Liver (tissue), 8 donors: ENCODE measurements at regions not wholly inside any gene's neighbourhood (a gene's known extent, or its start where the extent isn't known, plus 50 kb on each side); places are given as distances from the start of the nearest gene placed in this dataset.

Experiments
- DNase-seq: peaks from one replicate; pipeline ENCODE4 v3.0.0-alpha.2; 2017; ENCODE audit warnings: low spot score
- H3K27ac ChIP-seq, 2 donors: one replicate each; pipeline ENCODE4 v1.7.0; 2013; ENCODE audit warnings: inconsistent platforms in 2 of 2, low read length in 2 of 2, control low read depth in 1 of 2, low read depth in 1 of 2, mild to moderate bottlenecking in 1 of 2
- H3K27me3 ChIP-seq, 4 donors: one replicate each; pipeline versions ENCODE4 v1.6.1 to v1.7.0; 2013; ENCODE audit warnings: low read length in 3 of 4, inconsistent platforms in 1 of 4, mild to moderate bottlenecking in 1 of 4, moderate library complexity in 1 of 4; ENCODE audit not compliant: control insufficient read depth in 4 of 4, insufficient read depth in 4 of 4
- H3K36me3 ChIP-seq, 4 donors: one replicate each; pipeline versions ENCODE4 v1.6.1 to v1.7.0; 2013; ENCODE audit warnings: low read length in 3 of 4, mild to moderate bottlenecking in 3 of 4, low read depth in 1 of 4, moderate library complexity in 1 of 4; ENCODE audit not compliant: control insufficient read depth in 4 of 4, insufficient read depth in 3 of 4
- H3K4me1 ChIP-seq, 4 donors: one replicate each; pipeline versions ENCODE4 v1.6.1 to v1.7.0; 2013; ENCODE audit warnings: low read length in 3 of 4, mild to moderate bottlenecking in 3 of 4, moderate library complexity in 1 of 4; ENCODE audit not compliant: control insufficient read depth in 4 of 4, insufficient read depth in 4 of 4
- H3K4me3 ChIP-seq, 3 donors: one replicate each; pipeline versions ENCODE4 v1.6.1 to v1.7.0; 2013; ENCODE audit warnings: low read length in 3 of 3, control low read depth in 1 of 3, low read depth in 1 of 3, mild to moderate bottlenecking in 1 of 3
- H3K9ac ChIP-seq, 2 donors: one replicate each; pipeline ENCODE4 v1.7.0; 2013; ENCODE audit warnings: low read length in 2 of 2, mild to moderate bottlenecking in 2 of 2, moderate library complexity in 2 of 2, control low read depth in 1 of 2, low read depth in 1 of 2
- H3K9me3 ChIP-seq, 4 donors: one replicate each; pipeline versions ENCODE4 v1.6.1 to v1.7.0; 2013; ENCODE audit warnings: low read length in 3 of 4; ENCODE audit not compliant: control insufficient read depth in 4 of 4
- EGR1 ChIP-seq, 2 donors: IDR thresholded peaks; 2 replicates each; pipeline ENCODE4 v1.6.1; 2016 to 2018; ENCODE audit warnings: antibody characterized with exemption in 2 of 2, low read depth in 2 of 2
- FOXA1 ChIP-seq: IDR thresholded peaks from 2 replicates; pipeline ENCODE4 v1.6.1; 2016; ENCODE audit warnings: antibody characterized with exemption
- FOXA2 ChIP-seq: IDR thresholded peaks from 2 replicates; pipeline ENCODE4 v1.6.1; 2016; ENCODE audit warnings: antibody characterized with exemption
- JUND ChIP-seq, 2 donors: IDR thresholded peaks; 2 replicates each; pipeline ENCODE4 v1.6.1; 2016; ENCODE audit warnings: antibody characterized with exemption in 2 of 2
- NR2F2 ChIP-seq: IDR thresholded peaks from 2 replicates; pipeline ENCODE4 v1.6.1; 2016; ENCODE audit warnings: antibody characterized with exemption
- RXRA ChIP-seq, 2 donors: IDR thresholded peaks; 2 replicates each; pipeline ENCODE4 v1.6.1; 2017 to 2018; ENCODE audit warnings: antibody characterized with exemption in 2 of 2, mild to moderate bottlenecking in 1 of 2
- YY1 ChIP-seq: IDR thresholded peaks from 2 replicates; pipeline ENCODE4 v1.6.1; 2016; ENCODE audit warnings: antibody characterized with exemption, mild to moderate bottlenecking
- WGBS: extraction: QIAGEN DNeasy Blood & Tissue Kit; methylation state at CpG from one replicate; pipeline ENCODE4 v1.1.7; 2013; 5-methylcytosine and 5-hydroxymethylcytosine counted together
- TF ChIP-seq, protein P1 (sequence below): IDR thresholded peaks from 2 replicates; pipeline ENCODE4 v1.6.1; 2016; ENCODE audit warnings: antibody characterized with exemption, mild to moderate bottlenecking
- TF ChIP-seq, protein P2 (sequence below): IDR thresholded peaks from 2 replicates; pipeline ENCODE4 v1.6.1; 2016; ENCODE audit warnings: antibody characterized with exemption
- TF ChIP-seq, protein P3 (sequence below): IDR thresholded peaks from 2 replicates; pipeline ENCODE4 v1.6.1; 2016; ENCODE audit warnings: antibody characterized with exemption
- TF ChIP-seq, protein P4 (sequence below): IDR thresholded peaks from 2 replicates; pipeline ENCODE4 v1.6.1; 2016; ENCODE audit warnings: antibody characterized with exemption
- TF ChIP-seq, protein P5 (sequence below): fragments of 150-350 bp; IDR thresholded peaks from 2 replicates; pipeline ENCODE4 v1.5.1; 2017; ENCODE audit warnings: improper control_type of control experiment, low read depth, low read length; ENCODE audit not compliant: missing input control
- donor health status: healthy.
- donor health status: healthy.
- donor health status: healthy.
- donor health status: healthy.
- donor health status: healthy.

DNA sequence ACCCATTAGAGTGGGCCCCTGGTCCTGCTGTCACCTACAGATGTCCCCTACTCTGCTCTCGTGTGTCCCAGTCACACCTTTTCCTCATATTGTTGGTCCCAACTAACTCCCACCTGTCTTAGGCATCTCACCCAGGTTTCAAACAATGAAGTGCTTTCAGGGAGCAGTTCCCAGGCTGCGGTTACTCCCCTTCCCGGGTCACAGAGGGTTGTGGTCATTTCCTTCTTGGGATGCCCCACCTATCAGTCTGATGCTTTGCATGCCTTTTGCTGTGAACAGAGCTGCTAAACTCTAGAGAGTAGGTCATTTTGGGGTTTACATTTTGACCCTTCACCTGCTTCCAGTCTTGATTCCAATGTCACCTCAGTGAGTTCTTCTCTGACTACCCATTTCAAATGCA lies 181.6 kb downstream of the CDC5L start (continued):
- TF ChIP-seq, protein P1, sequence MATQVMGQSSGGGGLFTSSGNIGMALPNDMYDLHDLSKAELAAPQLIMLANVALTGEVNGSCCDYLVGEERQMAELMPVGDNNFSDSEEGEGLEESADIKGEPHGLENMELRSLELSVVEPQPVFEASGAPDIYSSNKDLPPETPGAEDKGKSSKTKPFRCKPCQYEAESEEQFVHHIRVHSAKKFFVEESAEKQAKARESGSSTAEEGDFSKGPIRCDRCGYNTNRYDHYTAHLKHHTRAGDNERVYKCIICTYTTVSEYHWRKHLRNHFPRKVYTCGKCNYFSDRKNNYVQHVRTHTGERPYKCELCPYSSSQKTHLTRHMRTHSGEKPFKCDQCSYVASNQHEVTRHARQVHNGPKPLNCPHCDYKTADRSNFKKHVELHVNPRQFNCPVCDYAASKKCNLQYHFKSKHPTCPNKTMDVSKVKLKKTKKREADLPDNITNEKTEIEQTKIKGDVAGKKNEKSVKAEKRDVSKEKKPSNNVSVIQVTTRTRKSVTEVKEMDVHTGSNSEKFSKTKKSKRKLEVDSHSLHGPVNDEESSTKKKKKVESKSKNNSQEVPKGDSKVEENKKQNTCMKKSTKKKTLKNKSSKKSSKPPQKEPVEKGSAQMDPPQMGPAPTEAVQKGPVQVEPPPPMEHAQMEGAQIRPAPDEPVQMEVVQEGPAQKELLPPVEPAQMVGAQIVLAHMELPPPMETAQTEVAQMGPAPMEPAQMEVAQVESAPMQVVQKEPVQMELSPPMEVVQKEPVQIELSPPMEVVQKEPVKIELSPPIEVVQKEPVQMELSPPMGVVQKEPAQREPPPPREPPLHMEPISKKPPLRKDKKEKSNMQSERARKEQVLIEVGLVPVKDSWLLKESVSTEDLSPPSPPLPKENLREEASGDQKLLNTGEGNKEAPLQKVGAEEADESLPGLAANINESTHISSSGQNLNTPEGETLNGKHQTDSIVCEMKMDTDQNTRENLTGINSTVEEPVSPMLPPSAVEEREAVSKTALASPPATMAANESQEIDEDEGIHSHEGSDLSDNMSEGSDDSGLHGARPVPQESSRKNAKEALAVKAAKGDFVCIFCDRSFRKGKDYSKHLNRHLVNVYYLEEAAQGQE: no peak
- TF ChIP-seq EGR1 (IDR thresholded peaks at IDR 0.05; ENCODE audit: low read depth in 2 of 2) (no peak), RXRA (IDR thresholded peaks at IDR 0.05) (no peak), JUND (IDR thresholded peaks at IDR 0.05) (no peak), YY1 (no peak)
- TF ChIP-seq, protein P2, sequence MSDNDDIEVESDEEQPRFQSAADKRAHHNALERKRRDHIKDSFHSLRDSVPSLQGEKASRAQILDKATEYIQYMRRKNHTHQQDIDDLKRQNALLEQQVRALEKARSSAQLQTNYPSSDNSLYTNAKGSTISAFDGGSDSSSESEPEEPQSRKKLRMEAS: no peak
- TF ChIP-seq, protein P3, sequence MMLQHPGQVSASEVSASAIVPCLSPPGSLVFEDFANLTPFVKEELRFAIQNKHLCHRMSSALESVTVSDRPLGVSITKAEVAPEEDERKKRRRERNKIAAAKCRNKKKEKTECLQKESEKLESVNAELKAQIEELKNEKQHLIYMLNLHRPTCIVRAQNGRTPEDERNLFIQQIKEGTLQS: no peak

DNA sequence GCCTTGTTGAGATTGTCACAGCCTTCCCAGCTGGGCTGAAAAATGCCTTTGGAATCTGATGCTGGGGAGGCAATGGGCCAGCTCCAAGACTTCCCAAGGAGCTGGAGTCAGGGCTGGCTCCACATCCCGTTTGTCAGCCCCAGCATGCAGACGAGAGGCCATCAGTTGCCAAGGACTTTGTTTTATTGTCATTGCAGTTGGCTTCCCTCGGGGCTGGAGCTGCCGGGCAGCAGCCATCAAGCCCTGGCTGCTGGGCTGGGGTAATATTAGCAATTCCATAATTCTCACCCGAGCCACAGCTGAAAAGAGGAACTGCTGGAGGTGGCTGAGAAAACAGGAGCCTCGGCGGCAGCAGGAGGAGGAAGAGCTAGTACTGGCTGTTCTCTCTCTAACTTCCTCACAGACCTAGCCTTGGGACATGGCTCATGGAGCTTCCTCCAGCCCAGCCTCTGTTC lies 182.5 kb downstream of the CDC5L start:
- H3K9me3 ChIP-seq: no peaks in the 10 kb centered on the region
- no peak overlapping the region for H3K27ac ChIP-seq
- H3K9ac ChIP-seq: no peak overlapping the region
- no peaks in the 10 kb centered on the region for H3K27me3 ChIP-seq
- TF ChIP-seq NR2F2 (no peak), FOXA1 (no peak), JUND (IDR thresholded peaks at IDR 0.05) (no peak), FOXA2 (no peak)
- TF ChIP-seq, protein P4, sequence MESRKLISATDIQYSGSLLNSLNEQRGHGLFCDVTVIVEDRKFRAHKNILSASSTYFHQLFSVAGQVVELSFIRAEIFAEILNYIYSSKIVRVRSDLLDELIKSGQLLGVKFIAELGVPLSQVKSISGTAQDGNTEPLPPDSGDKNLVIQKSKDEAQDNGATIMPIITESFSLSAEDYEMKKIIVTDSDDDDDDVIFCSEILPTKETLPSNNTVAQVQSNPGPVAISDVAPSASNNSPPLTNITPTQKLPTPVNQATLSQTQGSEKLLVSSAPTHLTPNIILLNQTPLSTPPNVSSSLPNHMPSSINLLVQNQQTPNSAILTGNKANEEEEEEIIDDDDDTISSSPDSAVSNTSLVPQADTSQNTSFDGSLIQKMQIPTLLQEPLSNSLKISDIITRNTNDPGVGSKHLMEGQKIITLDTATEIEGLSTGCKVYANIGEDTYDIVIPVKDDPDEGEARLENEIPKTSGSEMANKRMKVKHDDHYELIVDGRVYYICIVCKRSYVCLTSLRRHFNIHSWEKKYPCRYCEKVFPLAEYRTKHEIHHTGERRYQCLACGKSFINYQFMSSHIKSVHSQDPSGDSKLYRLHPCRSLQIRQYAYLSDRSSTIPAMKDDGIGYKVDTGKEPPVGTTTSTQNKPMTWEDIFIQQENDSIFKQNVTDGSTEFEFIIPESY: no peak
- TF ChIP-seq, protein P1: no peak
- DNase-seq: no peak
- H3K4me3 ChIP-seq: no peak overlapping the region
- 43% methylated on average over 7 of the region's 7 CpGs for WGBS
- H3K4me1 ChIP-seq: no peaks in the 10 kb centered on the region
- H3K36me3 ChIP-seq: no peaks in the 10 kb centered on the region

DNA sequence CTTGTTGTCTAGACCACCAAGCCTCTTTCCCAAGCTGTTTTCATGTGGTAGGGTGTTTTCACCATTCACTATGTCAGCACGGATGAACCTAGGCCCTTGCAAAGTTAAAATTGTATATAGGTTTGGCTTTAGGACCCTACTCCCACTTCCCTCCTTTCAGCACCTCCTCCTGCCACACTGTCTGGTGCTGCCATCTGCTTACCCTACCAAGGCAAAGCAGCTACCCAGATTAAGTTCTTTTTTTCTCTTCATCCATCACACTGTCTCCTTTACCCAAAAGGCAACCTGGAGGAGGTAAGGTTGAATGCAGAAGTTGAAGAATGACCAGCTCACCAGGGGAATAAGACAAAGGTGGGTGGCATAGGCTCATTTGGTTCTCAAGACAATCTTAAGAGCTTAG lies 184.0 kb downstream of the CDC5L start:
- Histone ChIP-seq H3K9ac (no peak overlapping the region), H3K36me3 (no peaks in the 10 kb centered on the region), H3K27ac (no peak overlapping the region), H3K4me1 (no peaks in the 10 kb centered on the region), H3K4me3 (no peak overlapping the region), H3K27me3 (no peaks in the 10 kb centered on the region), H3K9me3 (no peaks in the 10 kb centered on the region)
- DNase-seq: no peak
- TF ChIP-seq, protein P3: no peak
- TF ChIP-seq, protein P2: no peak
- TF ChIP-seq, protein P5, sequence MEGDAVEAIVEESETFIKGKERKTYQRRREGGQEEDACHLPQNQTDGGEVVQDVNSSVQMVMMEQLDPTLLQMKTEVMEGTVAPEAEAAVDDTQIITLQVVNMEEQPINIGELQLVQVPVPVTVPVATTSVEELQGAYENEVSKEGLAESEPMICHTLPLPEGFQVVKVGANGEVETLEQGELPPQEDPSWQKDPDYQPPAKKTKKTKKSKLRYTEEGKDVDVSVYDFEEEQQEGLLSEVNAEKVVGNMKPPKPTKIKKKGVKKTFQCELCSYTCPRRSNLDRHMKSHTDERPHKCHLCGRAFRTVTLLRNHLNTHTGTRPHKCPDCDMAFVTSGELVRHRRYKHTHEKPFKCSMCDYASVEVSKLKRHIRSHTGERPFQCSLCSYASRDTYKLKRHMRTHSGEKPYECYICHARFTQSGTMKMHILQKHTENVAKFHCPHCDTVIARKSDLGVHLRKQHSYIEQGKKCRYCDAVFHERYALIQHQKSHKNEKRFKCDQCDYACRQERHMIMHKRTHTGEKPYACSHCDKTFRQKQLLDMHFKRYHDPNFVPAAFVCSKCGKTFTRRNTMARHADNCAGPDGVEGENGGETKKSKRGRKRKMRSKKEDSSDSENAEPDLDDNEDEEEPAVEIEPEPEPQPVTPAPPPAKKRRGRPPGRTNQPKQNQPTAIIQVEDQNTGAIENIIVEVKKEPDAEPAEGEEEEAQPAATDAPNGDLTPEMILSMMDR: no peak
- no peak for TF ChIP-seq FOXA1
- WGBS: 83% methylated on average over 1 of the region's 1 CpG
